Heart left ventricle (tissue), 13 donors: ENCODE measurements at regions not wholly inside any gene's neighbourhood (a gene's known extent, or its start where the extent isn't known, plus 50 kb on each side); places are given as distances from the start of the nearest gene placed in this dataset.

ENCODE experiments used
- POLR2A ChIP-seq, 2 donors: fragments of 450-650 bp; IDR thresholded peaks; one replicate each; pipeline ENCODE4 v1.6.1; 2017; ENCODE audit warnings: antibody characterized with exemption in 2 of 2, mild to moderate bottlenecking in 2 of 2, moderate library complexity in 2 of 2
- TF ChIP-seq, protein P1 (sequence below), 12 donors: fragments of 200-600 bp; sonication (generic) in 4 of 12; IDR thresholded peaks; one replicate each; pipeline versions ENCODE4 v1.5.0 to v1.8.0; 2018 to 2022; ENCODE audit warnings: antibody characterized with exemption in 12 of 12, mild to moderate bottlenecking in 5 of 12
- donor health status: ischemic (EF 13 %, LVEDD 7.1; RV severe dilation, severe dysfunction).
- donor health status: DM: no; HTN: yes; CAD: no.
- donor health status: DM: no; HTN: no; CAD: no.
- donor health status: ischemic (EF 25% LVEDD 6.9; RV normal size, moderate dysfunction).
- donor health status: ischemic (EF 25% LVEDD 5.7; RV mildly dilated, moderate dysfunction).
- donor health status: ischemic (EF 35%, LVEDD 5.7; RV mildly dilated, moderate dysfunction).
- donor health status: nonischemic (EF 11% LVEDD 7.7; RV severe dilation, severe dysfunction).
- donor health status: DM: yes; HTN: yes; CAD: no.
- donor health status: PGD.
- donor health status: ischemic (EF 29% LVEDD 5.4; RV normal size, mild dysfunction).
- donor health status: nonischemic (EF 23%, LVEDD 6.1; RV moderate dilation, normal function).

DNA sequence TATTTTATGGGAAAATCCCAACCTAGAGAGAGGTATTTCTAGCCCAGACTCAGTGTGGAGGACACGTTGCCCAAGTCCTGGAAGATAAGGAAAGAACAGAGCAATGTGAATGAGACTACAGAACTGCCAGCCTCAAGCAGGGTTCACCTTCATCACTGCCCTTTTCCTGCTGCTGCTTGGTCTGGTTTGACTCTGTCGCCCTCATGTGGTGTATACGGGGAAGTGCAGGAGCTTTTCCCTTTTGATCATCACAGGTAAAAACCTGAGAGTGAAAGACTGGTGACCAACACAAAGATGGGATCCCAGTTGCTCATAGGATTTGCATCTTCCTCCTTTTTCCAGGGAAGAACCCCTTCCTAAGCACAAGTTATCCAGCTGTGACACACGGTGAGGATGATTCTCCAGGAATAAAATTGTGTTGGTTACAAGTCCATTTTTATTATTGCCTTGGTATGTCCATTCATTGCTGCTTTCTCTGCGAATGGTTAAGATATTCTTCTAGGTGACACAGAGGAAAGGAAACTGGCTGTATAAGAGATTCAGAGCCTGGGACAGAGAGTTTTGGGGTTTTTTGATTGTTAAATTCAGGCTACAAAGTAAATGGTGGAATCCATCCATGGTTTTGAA is 89.5 kb upstream of the CD53 start:
- TF ChIP-seq, protein P1, sequence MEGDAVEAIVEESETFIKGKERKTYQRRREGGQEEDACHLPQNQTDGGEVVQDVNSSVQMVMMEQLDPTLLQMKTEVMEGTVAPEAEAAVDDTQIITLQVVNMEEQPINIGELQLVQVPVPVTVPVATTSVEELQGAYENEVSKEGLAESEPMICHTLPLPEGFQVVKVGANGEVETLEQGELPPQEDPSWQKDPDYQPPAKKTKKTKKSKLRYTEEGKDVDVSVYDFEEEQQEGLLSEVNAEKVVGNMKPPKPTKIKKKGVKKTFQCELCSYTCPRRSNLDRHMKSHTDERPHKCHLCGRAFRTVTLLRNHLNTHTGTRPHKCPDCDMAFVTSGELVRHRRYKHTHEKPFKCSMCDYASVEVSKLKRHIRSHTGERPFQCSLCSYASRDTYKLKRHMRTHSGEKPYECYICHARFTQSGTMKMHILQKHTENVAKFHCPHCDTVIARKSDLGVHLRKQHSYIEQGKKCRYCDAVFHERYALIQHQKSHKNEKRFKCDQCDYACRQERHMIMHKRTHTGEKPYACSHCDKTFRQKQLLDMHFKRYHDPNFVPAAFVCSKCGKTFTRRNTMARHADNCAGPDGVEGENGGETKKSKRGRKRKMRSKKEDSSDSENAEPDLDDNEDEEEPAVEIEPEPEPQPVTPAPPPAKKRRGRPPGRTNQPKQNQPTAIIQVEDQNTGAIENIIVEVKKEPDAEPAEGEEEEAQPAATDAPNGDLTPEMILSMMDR (IDR thresholded peaks at IDR 0.05): peak; percentile 89 to 97 (median 94)
- TF ChIP-seq POLR2A (IDR thresholded peaks at IDR 0.05): no peak
